ENCODE measurements at regions not wholly inside any gene's neighbourhood (a gene's known extent, or its start where the extent isn't known, plus 50 kb on each side); places are given as distances from the start of the nearest gene placed in this dataset.
A peak's percentile ranks its signal among the peaks of the same experiment; 100 is the strongest.

- H3K4me1 ChIP-seq: peaks cover 41% of the 10 kb centered on the region
- CTCF ChIA-PET: interaction anchor here (1.0 kb wide), 1 partner anchor 94 kb away, joined by 3 read pairs; no protein-coding TSS in a partner anchor
- no peak overlapping the region for H3K4me3 Mint-ChIP-seq (ENCODE audit: unreplicated experiment)
- H3K4me3 ChIP-seq (ENCODE audit: low read depth, low read length): no peak overlapping the region
- no peaks in the 10 kb centered on the region for H3K9me3 ChIP-seq
- no peak for TF ChIP-seq CTCF (IDR thresholded peaks at IDR 0.05; ENCODE audit: insufficient read depth in 1 of 2, low read depth in 1 of 2, low read length in 1 of 2, severe bottlenecking in 1 of 2, unreplicated experiment in 1 of 2)
- H3K27ac Mint-ChIP-seq (ENCODE audit: unreplicated experiment): peak overlapping the region; percentile 91
- peak in 1 of 2 experiments; percentile 22 for DNase-seq
- no TSS peak for BruUV-seq (replicated peaks)
- POLR2A ChIA-PET: no interaction called here
- no peaks in the 10 kb centered on the region for H3K27me3 ChIP-seq (replicated peaks; ENCODE audit: control insufficient read depth, insufficient read depth, low read length)
- no peaks in the 10 kb centered on the region for H3K36me3 Mint-ChIP-seq (ENCODE audit: insufficient read depth, unreplicated experiment)
- no peaks in the 10 kb centered on the region for H3K36me3 ChIP-seq (ENCODE audit: control insufficient read depth, insufficient read depth, low read length)
- peaks cover 10% of the 10 kb centered on the region for H3K9me3 Mint-ChIP-seq (ENCODE audit: unreplicated experiment)
- H3K4me1 Mint-ChIP-seq (ENCODE audit: low read depth, unreplicated experiment): peaks cover 38% of the 10 kb centered on the region
- intact Hi-C loops (cut with micrococcal nuclease; ENCODE audit: unreplicated experiment): loop anchor here (2.0 kb wide), 1 partner anchor 53 kb away; no protein-coding TSS in a partner anchor
- no peaks in the 10 kb centered on the region for H3K27me3 Mint-ChIP-seq (ENCODE audit: insufficient read depth, unreplicated experiment)
These were observed 120.1 kb upstream of the PRICKLE2 start for GRCh38 chr3:64345371-64345770.

- Histone ChIP-seq H3K9me3 (no peaks in the 10 kb centered on the region), H3K4me1 (peaks cover 38% of the 10 kb centered on the region), H3K27me3 (replicated peaks; ENCODE audit: control insufficient read depth, insufficient read depth, low read length) (no peaks in the 10 kb centered on the region), H3K4me3 (ENCODE audit: low read depth, low read length) (no peak overlapping the region), H3K36me3 (ENCODE audit: control insufficient read depth, insufficient read depth, low read length) (no peaks in the 10 kb centered on the region)
- Mint-ChIP-seq H3K27ac (ENCODE audit: unreplicated experiment) (peak overlapping the region; percentile 91), H3K9me3 (ENCODE audit: unreplicated experiment) (peaks cover 10% of the 10 kb centered on the region), H3K4me1 (ENCODE audit: low read depth, unreplicated experiment) (peaks cover 38% of the 10 kb centered on the region), H3K4me3 (ENCODE audit: unreplicated experiment) (peak overlapping the region; percentile 6), H3K36me3 (ENCODE audit: insufficient read depth, unreplicated experiment) (no peaks in the 10 kb centered on the region), H3K27me3 (ENCODE audit: insufficient read depth, unreplicated experiment) (no peaks in the 10 kb centered on the region)
- ChIA-PET CTCF (interaction anchor here (1.0 kb wide), 1 partner anchor 93 kb away, joined by 3 read pairs; no protein-coding TSS in a partner anchor), POLR2A (no interaction called here)
- peak; percentile 76 to 85 for DNase-seq
- no TSS peak for BruUV-seq (replicated peaks)
- no peak for TF ChIP-seq CTCF (IDR thresholded peaks at IDR 0.05; ENCODE audit: insufficient read depth in 1 of 2, low read depth in 1 of 2, low read length in 1 of 2, severe bottlenecking in 1 of 2, unreplicated experiment in 1 of 2)
- intact Hi-C loops (cut with micrococcal nuclease; ENCODE audit: unreplicated experiment): loop anchor here (2.0 kb wide), 1 partner anchor 54 kb away; no protein-coding TSS in a partner anchor
These were observed 119.5 kb upstream of the PRICKLE2 start for GRCh38 chr3:64344721-64345207.

- no peak for TF ChIP-seq CTCF (IDR thresholded peaks at IDR 0.05; ENCODE audit: insufficient read depth in 1 of 2, low read depth in 1 of 2, low read length in 1 of 2, severe bottlenecking in 1 of 2, unreplicated experiment in 1 of 2)
- Mint-ChIP-seq H3K27ac (ENCODE audit: unreplicated experiment) (peak overlapping the region; percentile 91), H3K4me1 (ENCODE audit: low read depth, unreplicated experiment) (peaks cover 38% of the 10 kb centered on the region), H3K4me3 (ENCODE audit: unreplicated experiment) (no peak overlapping the region), H3K27me3 (ENCODE audit: insufficient read depth, unreplicated experiment) (no peaks in the 10 kb centered on the region), H3K9me3 (ENCODE audit: unreplicated experiment) (peaks cover 10% of the 10 kb centered on the region), H3K36me3 (ENCODE audit: insufficient read depth, unreplicated experiment) (no peaks in the 10 kb centered on the region)
- CTCF ChIA-PET: no interaction called here
- BruUV-seq (replicated peaks): no TSS peak
- Histone ChIP-seq H3K4me3 (ENCODE audit: low read depth, low read length) (no peak overlapping the region), H3K9me3 (no peaks in the 10 kb centered on the region), H3K36me3 (ENCODE audit: control insufficient read depth, insufficient read depth, low read length) (no peaks in the 10 kb centered on the region), H3K27me3 (replicated peaks; ENCODE audit: control insufficient read depth, insufficient read depth, low read length) (no peaks in the 10 kb centered on the region), H3K4me1 (peaks cover 38% of the 10 kb centered on the region)
- intact Hi-C loops (cut with micrococcal nuclease; ENCODE audit: unreplicated experiment): loop anchor here (2.0 kb wide), 1 partner anchor 55 kb away; no protein-coding TSS in a partner anchor
- POLR2A ChIA-PET: no interaction called here
- DNase-seq: no peak
These were observed 118.6 kb upstream of the PRICKLE2 start for GRCh38 chr3:64343689-64344430.
